ENCODE measurements at regions not wholly inside any gene's neighbourhood (a gene's known extent, or its start where the extent isn't known, plus 50 kb on each side); places are given as distances from the start of the nearest gene placed in this dataset.
A peak's percentile ranks its signal among the peaks of the same experiment; 100 is the strongest.

- Mint-ChIP-seq H3K27ac (no peak overlapping the region), H3K4me1 (ENCODE audit: low read depth) (peaks cover 38% of the 10 kb centered on the region)
These were observed 161.1 kb downstream of the BTG1 start for GRCh38 chr12:91984556-91984955.

DNA sequence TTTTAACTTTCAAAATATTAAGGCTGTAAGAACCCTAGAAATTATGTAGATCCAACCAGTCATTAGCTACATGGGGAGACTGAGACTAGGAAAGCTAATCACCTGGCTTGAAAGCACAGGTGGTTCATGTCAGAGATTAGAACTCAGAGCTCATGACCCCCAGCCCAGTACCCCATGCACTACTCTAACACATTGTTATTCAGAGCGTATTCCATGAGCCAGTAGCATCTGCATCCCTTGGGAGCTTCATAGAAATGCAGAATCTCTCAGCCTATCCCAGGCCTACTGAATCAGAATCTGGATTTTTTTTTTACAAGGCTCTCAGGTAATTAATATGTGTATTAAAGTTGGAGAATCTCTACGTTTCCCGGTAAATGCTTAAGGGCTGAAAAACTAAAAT lies 161.7 kb downstream of the BTG1 start:
- Mint-ChIP-seq H3K9me3 (peaks cover 5% of the 10 kb centered on the region), H3K36me3 (ENCODE audit: low read depth) (no peaks in the 10 kb centered on the region), H3K4me1 (ENCODE audit: low read depth) (peaks cover 38% of the 10 kb centered on the region), H3K27me3 (no peaks in the 10 kb centered on the region), H3K4me3 (no peak overlapping the region), H3K27ac (no peak overlapping the region)
- ChIA-PET CTCF (interaction anchor here (1.2 to 1.5 kb wide), 3 partner anchors 12 to 173 kb away, joined by 3 to 4 read pairs (median 4); no protein-coding TSS in a partner anchor), POLR2A (interaction anchor here (0.7 kb wide), 1 partner anchor 107 kb away, joined by 3 read pairs; no protein-coding TSS in a partner anchor)
- ATAC-seq (no peak), DNase-seq (no peak)
- no peak for TF ChIP-seq CTCF (IDR thresholded peaks at IDR 0.05)
- intact Hi-C loops (cut with micrococcal nuclease): no loop called here

More at GRCh38 chr12:91984556-91984955, 161.1 kb downstream of the BTG1 start:
- no peaks in the 10 kb centered on the region for H3K27me3 Mint-ChIP-seq
- no peaks in the 10 kb centered on the region for H3K36me3 Mint-ChIP-seq (ENCODE audit: low read depth)
- intact Hi-C loops (cut with micrococcal nuclease): no loop called here
- DNase-seq (no peak), ATAC-seq (no peak)
- peaks cover 5% of the 10 kb centered on the region for H3K9me3 Mint-ChIP-seq
- ChIA-PET CTCF (interaction anchor here (0.7 to 1.5 kb wide), 4 partner anchors 29 to 602 kb away, joined by 3 to 4 read pairs (median 3); no protein-coding TSS in a partner anchor), POLR2A (interaction anchor here (0.8 kb wide), 1 partner anchor 152 kb away, joined by 3 read pairs; no protein-coding TSS in a partner anchor)
- H3K4me3 Mint-ChIP-seq: no peak overlapping the region
- TF ChIP-seq CTCF (IDR thresholded peaks at IDR 0.05): no peak

- no peak for DNase-seq
- Mint-ChIP-seq H3K36me3 (ENCODE audit: low read depth) (peaks cover 7% of the 10 kb centered on the region), H3K27ac (no peak overlapping the region), H3K4me1 (ENCODE audit: low read depth) (peaks cover 42% of the 10 kb centered on the region), H3K27me3 (no peaks in the 10 kb centered on the region), H3K4me3 (no peak overlapping the region), H3K9me3 (peaks cover 6% of the 10 kb centered on the region)
- intact Hi-C loops (cut with micrococcal nuclease): no loop called here
- ChIA-PET POLR2A (interaction anchor here (0.7 to 2.1 kb wide), 3 partner anchors 12 to 161 kb away, joined by 3 to 7 read pairs (median 3); no protein-coding TSS in a partner anchor), CTCF (interaction anchor here (0.9 to 1.5 kb wide), 4 partner anchors 10 to 601 kb away, joined by 3 to 4 read pairs (median 4); no protein-coding TSS in a partner anchor)
- ATAC-seq: peak; percentile 3
- no peak for TF ChIP-seq CTCF (IDR thresholded peaks at IDR 0.05)
These were observed 162.7 kb downstream of the BTG1 start for GRCh38 chr12:91982946-91983345.

- TF ChIP-seq CTCF (IDR thresholded peaks at IDR 0.05): no peak
- intact Hi-C loops (cut with micrococcal nuclease): no loop called here
- Mint-ChIP-seq H3K27ac (no peak overlapping the region), H3K9me3 (peaks cover 12% of the 10 kb centered on the region), H3K27me3 (no peaks in the 10 kb centered on the region), H3K36me3 (ENCODE audit: low read depth) (peaks cover 10% of the 10 kb centered on the region), H3K4me1 (ENCODE audit: low read depth) (peaks cover 29% of the 10 kb centered on the region), H3K4me3 (no peak overlapping the region)
- POLR2A ChIA-PET: no interaction called here
- no peak for DNase-seq
- CTCF ChIA-PET: interaction anchor here (1.1 to 1.2 kb wide), 2 partner anchors 11 to 16 kb away, joined by 3 to 4 read pairs; no protein-coding TSS in a partner anchor
- no peak for ATAC-seq
These were observed 165.2 kb downstream of the BTG1 start for GRCh38 chr12:91980389-91980821.

- TF ChIP-seq CTCF (IDR thresholded peaks at IDR 0.05): no peak
- no peaks in the 10 kb centered on the region for H3K27me3 Mint-ChIP-seq
- intact Hi-C loops (cut with micrococcal nuclease): loop anchor here (1.0 kb wide), 1 partner anchor 101 kb away; no protein-coding TSS in a partner anchor
- POLR2A ChIA-PET: no interaction called here
- CTCF ChIA-PET: no interaction called here
- H3K9me3 Mint-ChIP-seq: peaks cover 12% of the 10 kb centered on the region
- no peak overlapping the region for H3K4me3 Mint-ChIP-seq
- DNase-seq: peak; percentile 18
- peaks cover 10% of the 10 kb centered on the region for H3K36me3 Mint-ChIP-seq (ENCODE audit: low read depth)
- ATAC-seq: peak; percentile 65
- peaks cover 28% of the 10 kb centered on the region for H3K4me1 Mint-ChIP-seq (ENCODE audit: low read depth)
- H3K27ac Mint-ChIP-seq: peak overlapping the region; percentile 18
These were observed 167.5 kb downstream of the BTG1 start for GRCh38 chr12:91978143-91978542.

Data from activated CD8-positive, alpha-beta T cell treated with anti-CD3 and anti-CD28 coated beads for 36 hours (primary cell).